PFSK-1 (cell line): ENCODE measurements at regions not wholly inside any gene's neighbourhood (a gene's known extent, or its start where the extent isn't known, plus 50 kb on each side); places are given as distances from the start of the nearest gene placed in this dataset.

Experiments used
- FOXP2 ChIP-seq: optimal IDR thresholded peaks from 2 replicates; pipeline ENCODE3; 2011; ENCODE audit warnings: borderline replicate concordance, control low read depth, inconsistent platforms; ENCODE audit not compliant: insufficient read depth; ENCODE audit errors: extremely low read length, extremely low read depth
- POLR2AphosphoS5 ChIP-seq: IDR thresholded peaks from 2 replicates; pipeline ENCODE4 v1.6.1; 2012; ENCODE audit warnings: low read depth, mild to moderate bottlenecking, control low read depth, low read length, moderate library complexity
- SIN3A ChIP-seq: IDR thresholded peaks from 2 replicates; pipeline ENCODE4 v1.6.1; 2012; ENCODE audit warnings: mild to moderate bottlenecking, low read length, moderate library complexity, borderline replicate concordance; ENCODE audit not compliant: insufficient read depth
- TAF1 ChIP-seq: IDR thresholded peaks from 2 replicates; pipeline ENCODE4 v1.6.1; 2012; ENCODE audit warnings: low read length, control low read depth, borderline replicate concordance; ENCODE audit not compliant: insufficient read depth
- TF ChIP-seq, protein P1 (sequence below), 2 experiments: IDR thresholded peaks; 2 replicates each; pipeline versions ENCODE4 v1.6.1 to v1.8.0; 2011 to 2012; ENCODE audit warnings: low read depth in 2 of 2, low read length in 2 of 2, control low read depth in 1 of 2, inconsistent platforms in 1 of 2, mild to moderate bottlenecking in 1 of 2, moderate library complexity in 1 of 2; ENCODE audit not compliant: insufficient read depth in 1 of 2

DNA sequence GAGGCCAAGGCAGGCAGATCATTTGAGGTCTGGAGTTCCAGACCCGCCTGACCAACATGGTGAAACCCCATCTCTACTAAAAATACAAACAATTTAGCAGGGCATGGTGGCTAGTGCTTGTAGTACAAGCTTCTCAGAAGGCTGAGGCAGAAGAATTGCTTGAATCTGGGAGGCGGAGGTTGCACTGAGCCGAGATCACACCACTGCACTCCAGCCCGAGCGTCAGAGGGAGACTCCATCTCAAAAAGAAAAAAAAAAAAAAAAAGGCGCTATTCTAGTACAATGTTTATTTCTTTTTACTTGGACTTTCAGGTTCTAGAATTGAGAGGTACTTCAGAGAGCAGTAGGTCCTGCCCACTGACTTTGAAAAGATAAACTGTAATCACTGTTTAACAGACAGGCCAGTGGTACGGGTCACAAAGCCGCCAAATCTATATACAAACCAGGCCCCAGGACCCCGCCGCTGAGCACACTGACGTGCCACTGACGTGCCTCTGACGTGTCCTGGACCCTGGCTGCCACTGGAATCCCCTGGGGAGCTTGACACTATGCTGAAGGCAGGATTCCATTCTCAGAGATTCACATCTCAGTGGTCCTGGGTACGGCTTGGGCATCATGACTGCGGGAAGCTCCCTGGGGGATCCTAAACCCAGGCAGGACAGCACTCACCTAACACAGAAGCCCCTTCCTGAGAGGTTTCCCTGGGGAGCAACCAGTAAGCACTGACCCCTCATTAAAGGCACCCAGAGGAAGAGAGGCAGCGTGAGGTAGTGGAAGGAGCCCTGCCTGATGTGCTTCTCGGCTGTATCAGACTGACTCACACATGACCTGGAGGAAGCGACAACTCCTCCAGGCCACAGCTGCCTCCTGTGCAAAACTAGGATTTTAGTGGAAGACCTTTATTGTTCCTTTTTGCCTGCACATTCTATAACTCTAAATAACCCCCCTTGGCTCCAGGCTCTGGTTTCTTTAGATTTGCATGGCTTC is 197.8 kb upstream of the MEIS1 start:
- TF ChIP-seq, protein P1, sequence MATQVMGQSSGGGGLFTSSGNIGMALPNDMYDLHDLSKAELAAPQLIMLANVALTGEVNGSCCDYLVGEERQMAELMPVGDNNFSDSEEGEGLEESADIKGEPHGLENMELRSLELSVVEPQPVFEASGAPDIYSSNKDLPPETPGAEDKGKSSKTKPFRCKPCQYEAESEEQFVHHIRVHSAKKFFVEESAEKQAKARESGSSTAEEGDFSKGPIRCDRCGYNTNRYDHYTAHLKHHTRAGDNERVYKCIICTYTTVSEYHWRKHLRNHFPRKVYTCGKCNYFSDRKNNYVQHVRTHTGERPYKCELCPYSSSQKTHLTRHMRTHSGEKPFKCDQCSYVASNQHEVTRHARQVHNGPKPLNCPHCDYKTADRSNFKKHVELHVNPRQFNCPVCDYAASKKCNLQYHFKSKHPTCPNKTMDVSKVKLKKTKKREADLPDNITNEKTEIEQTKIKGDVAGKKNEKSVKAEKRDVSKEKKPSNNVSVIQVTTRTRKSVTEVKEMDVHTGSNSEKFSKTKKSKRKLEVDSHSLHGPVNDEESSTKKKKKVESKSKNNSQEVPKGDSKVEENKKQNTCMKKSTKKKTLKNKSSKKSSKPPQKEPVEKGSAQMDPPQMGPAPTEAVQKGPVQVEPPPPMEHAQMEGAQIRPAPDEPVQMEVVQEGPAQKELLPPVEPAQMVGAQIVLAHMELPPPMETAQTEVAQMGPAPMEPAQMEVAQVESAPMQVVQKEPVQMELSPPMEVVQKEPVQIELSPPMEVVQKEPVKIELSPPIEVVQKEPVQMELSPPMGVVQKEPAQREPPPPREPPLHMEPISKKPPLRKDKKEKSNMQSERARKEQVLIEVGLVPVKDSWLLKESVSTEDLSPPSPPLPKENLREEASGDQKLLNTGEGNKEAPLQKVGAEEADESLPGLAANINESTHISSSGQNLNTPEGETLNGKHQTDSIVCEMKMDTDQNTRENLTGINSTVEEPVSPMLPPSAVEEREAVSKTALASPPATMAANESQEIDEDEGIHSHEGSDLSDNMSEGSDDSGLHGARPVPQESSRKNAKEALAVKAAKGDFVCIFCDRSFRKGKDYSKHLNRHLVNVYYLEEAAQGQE (IDR thresholded peaks at IDR 0.05; ENCODE audit: insufficient read depth in 1 of 2, low read depth in 2 of 2, low read length in 2 of 2), result no peak
- no peak for TF ChIP-seq POLR2AphosphoS5
- no peak for TF ChIP-seq TAF1
- TF ChIP-seq SIN3A, result no peak
- TF ChIP-seq FOXP2, result no peak

DNA sequence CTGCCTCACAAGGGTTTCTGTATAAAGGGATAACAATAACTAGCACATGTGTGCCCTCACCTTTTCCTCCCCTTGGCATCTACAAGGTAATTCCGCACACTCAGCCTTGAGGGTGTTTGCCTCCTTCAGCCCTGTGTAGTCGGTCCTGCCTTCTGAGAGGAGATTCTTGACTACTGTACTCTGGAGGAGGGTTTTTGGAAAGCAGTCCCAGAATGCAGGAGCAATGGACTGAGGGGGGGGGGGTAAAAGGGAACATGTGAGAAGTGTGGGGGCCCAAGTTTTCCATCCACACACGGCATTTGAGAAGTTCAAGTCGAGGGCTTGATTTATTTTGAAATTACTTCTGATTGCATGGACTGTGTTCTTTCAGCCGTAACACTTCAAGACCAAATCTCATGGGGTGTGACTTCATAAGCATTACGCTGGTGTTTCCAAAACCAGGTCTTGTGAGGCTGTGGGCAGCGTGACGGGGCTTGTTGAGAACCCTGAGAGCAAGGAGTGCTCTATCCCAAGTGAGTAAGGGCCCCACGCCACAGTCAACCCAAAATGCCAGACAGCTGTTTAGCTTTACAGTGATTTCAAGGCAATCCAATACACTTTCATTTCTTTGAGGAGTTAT is 198.7 kb upstream of the MEIS1 start:
- TF ChIP-seq SIN3A (no peak), TAF1 (no peak), POLR2AphosphoS5 (no peak), FOXP2 (no peak)
- TF ChIP-seq, protein P1 (IDR thresholded peaks at IDR 0.05; ENCODE audit: insufficient read depth in 1 of 2, low read depth in 2 of 2, low read length in 2 of 2), result no peak

DNA sequence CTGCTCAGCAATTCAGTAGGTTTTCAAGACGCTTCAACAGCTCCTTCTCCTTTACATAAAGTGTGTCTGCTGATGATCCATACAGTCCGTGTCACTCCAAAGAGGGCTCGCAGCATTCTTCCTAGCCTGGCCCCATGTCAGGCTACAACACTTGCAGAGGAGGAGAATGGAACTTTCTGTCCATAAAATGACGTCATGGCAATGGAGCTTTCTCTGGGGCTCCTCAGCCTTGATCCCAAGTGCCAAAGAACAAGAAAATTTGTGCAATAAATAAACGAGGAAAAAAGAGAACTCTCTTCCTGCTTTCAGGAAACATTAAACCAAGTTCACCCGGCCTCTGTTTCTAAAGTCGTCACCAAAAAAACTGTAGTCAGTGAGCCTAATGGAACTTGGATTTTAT is 199.5 kb upstream of the MEIS1 start:
- TF ChIP-seq, protein P1 (IDR thresholded peaks at IDR 0.05; ENCODE audit: insufficient read depth in 1 of 2, low read depth in 2 of 2, low read length in 2 of 2), result no peak
- TF ChIP-seq TAF1 (no peak), FOXP2 (no peak), SIN3A (no peak), POLR2AphosphoS5 (no peak)

DNA sequence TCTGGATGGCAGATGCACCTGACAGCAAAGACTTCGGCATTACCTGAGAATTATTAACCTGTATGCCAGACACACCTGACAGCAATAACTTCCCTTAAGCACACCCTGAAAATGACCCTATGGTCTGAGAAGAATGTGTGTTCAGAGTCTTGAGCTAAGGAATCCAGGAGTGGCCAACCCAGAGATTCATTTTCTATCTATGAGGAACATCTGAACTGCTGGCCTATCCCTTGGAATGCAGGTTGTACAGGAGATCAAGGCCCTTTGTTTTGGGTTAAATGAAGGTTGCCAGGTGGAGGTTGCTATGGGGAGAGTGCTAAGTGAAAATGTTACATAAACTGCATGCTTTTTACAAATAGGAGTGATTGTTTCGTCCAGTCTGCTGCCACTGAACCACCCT is 200.9 kb upstream of the MEIS1 start:
- TF ChIP-seq SIN3A, result no peak
- TF ChIP-seq TAF1, result no peak
- TF ChIP-seq FOXP2, result no peak
- TF ChIP-seq POLR2AphosphoS5, result no peak
- TF ChIP-seq, protein P1 (IDR thresholded peaks at IDR 0.05; ENCODE audit: insufficient read depth in 1 of 2, low read depth in 2 of 2, low read length in 2 of 2), result no peak
